K562 (cell line): ENCODE measurements at regions not wholly inside any gene's neighbourhood (a gene's known extent, or its start where the extent isn't known, plus 50 kb on each side); places are given as distances from the start of the nearest gene placed in this dataset.

Source experiments
- CEBPG ChIP-seq, 3 experiments: fragments of 200-800 bp in 1 of 3; sonication (Bioruptor generic) in 1 of 3; sonication (generic) in 1 of 3; formaldehyde crosslinking in 1 of 3; IDR thresholded peaks in 2 of 3; conservative IDR thresholded peaks in 1 of 3; 2 replicates each; pipeline versions ENCODE4 v1.6.1 to v1.8.0; 2016 to 2022; ENCODE audit warnings: missing compliant biosample characterization in 2 of 3, missing genetic modification characterization in 2 of 3, mild to moderate bottlenecking in 1 of 3, missing genetic modification reagents in 1 of 3
- CHD1 ChIP-seq: fragments of 200-600 bp; sonication (generic); IDR thresholded peaks from one replicate; pipeline ENCODE4 v1.6.1; 2012; ENCODE audit warnings: mild to moderate bottlenecking, moderate library complexity, low read length, inconsistent platforms
- MCM5 ChIP-seq: fragments of 450-650 bp; IDR thresholded peaks from 2 replicates; pipeline ENCODE4 v1.6.1; 2016; ENCODE audit warnings: low read depth
- PML ChIP-seq: IDR thresholded peaks from 2 replicates; pipeline ENCODE4 v1.6.1; 2012; ENCODE audit warnings: low read length, inconsistent platforms
- ZNF282 ChIP-seq: sonication (generic); formaldehyde crosslinking; IDR thresholded peaks from 2 replicates; pipeline ENCODE4 v1.8.1; 2023; ENCODE audit warnings: missing genetic modification reagents
- ZNF668 ChIP-seq: fragments of 250-450 bp; sonication (Bioruptor Pico); IDR thresholded peaks from 2 replicates; pipeline ENCODE4 v1.8.0; 2022; ENCODE audit warnings: mild to moderate bottlenecking, inconsistent platforms
- ZNF778 ChIP-seq: fragments of 450-650 bp; formaldehyde crosslinking; IDR thresholded peaks from 2 replicates; pipeline ENCODE4 v1.4.0; 2020; ENCODE audit warnings: mild to moderate bottlenecking, moderate library complexity
- TF ChIP-seq, protein P1 (sequence below): fragments of 250-450 bp; sonication (Bioruptor Pico); IDR thresholded peaks from 2 replicates; pipeline ENCODE4 v1.4.0; 2020; ENCODE audit warnings: mild to moderate bottlenecking, moderate library complexity, borderline replicate concordance
- TF ChIP-seq, protein P2 (sequence below): fragments of 450-650 bp; formaldehyde crosslinking; IDR thresholded peaks from 2 replicates; pipeline ENCODE4 v1.4.0; 2022; ENCODE audit warnings: missing genetic modification characterization
- TF ChIP-seq, protein P3 (sequence below): IDR thresholded peaks from 2 replicates; pipeline ENCODE4 v1.6.1; 2011; ENCODE audit not compliant: insufficient read length; ENCODE audit errors: extremely low read depth
- TF ChIP-seq, protein P4 (sequence below), 2 experiments: fragments of 450-650 bp; conservative IDR thresholded peaks; 2 replicates each; pipeline ENCODE4 v1.6.1; 2017; ENCODE audit warnings: mild to moderate bottlenecking in 2 of 2, moderate library complexity in 2 of 2
- TF ChIP-seq, protein P5 (sequence below): fragments of 250-450 bp; sonication (Bioruptor Pico); IDR thresholded peaks from 2 replicates; pipeline ENCODE4 v1.8.0; 2021; ENCODE audit warnings: moderate library complexity, mild to moderate bottlenecking, inconsistent platforms
- TF ChIP-seq, protein P6 (sequence below), 2 experiments: fragments of 450-650 bp in 1 of 2; sonication (generic) in 1 of 2; formaldehyde crosslinking in 1 of 2; IDR thresholded peaks in 1 of 2; conservative IDR thresholded peaks in 1 of 2; 2 replicates each; pipeline versions ENCODE4 v1.6.1 to v1.8.1; 2016 to 2023; ENCODE audit warnings: mild to moderate bottlenecking in 2 of 2, moderate library complexity in 2 of 2, inconsistent platforms in 1 of 2, missing genetic modification reagents in 1 of 2
- TF ChIP-seq, protein P7 (sequence below): fragments of 450-650 bp; formaldehyde crosslinking; IDR thresholded peaks from 2 replicates; pipeline ENCODE4 v1.4.0; 2020; ENCODE audit warnings: mild to moderate bottlenecking, moderate library complexity

DNA sequence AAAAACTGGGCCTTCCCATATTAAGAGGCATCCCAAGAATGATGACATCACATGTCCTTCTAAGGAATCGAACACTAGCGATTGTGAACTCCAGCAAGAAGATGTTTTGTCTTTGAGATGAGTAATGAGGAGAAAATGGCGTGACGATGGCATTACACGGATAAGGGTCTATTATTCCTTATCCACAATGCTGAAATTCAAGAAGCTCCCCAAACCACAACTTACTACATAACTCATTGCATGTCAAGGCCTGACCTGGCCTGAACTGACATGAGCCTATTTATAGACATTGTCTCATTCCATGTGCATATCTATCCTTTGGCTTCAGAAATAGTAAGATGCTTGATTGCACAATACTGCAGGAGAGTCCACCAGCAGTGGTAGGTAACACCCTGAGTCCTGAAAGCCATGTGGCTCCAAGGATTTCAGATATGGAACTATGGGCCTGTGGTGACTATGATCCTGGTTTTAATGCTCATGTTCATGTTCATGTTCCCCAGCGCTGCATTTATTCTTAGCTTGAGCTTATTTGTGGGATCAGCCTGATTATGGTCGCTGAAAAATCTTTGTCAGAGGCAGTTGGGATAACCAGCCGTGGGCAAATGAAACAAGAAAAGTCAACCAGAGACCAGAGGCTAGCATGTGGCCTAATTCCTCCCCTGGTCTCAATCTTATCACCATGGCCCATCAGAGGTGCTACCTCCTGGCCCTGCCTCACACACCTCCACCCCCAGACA is 183.2 kb upstream of the JARID2 start (continued):
- TF ChIP-seq, protein P1, sequence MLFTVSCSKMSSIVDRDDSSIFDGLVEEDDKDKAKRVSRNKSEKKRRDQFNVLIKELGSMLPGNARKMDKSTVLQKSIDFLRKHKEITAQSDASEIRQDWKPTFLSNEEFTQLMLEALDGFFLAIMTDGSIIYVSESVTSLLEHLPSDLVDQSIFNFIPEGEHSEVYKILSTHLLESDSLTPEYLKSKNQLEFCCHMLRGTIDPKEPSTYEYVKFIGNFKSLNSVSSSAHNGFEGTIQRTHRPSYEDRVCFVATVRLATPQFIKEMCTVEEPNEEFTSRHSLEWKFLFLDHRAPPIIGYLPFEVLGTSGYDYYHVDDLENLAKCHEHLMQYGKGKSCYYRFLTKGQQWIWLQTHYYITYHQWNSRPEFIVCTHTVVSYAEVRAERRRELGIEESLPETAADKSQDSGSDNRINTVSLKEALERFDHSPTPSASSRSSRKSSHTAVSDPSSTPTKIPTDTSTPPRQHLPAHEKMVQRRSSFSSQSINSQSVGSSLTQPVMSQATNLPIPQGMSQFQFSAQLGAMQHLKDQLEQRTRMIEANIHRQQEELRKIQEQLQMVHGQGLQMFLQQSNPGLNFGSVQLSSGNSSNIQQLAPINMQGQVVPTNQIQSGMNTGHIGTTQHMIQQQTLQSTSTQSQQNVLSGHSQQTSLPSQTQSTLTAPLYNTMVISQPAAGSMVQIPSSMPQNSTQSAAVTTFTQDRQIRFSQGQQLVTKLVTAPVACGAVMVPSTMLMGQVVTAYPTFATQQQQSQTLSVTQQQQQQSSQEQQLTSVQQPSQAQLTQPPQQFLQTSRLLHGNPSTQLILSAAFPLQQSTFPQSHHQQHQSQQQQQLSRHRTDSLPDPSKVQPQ = peak; percentile 20; the same call in 1 of the 2 replicates
- TF ChIP-seq, protein P2, sequence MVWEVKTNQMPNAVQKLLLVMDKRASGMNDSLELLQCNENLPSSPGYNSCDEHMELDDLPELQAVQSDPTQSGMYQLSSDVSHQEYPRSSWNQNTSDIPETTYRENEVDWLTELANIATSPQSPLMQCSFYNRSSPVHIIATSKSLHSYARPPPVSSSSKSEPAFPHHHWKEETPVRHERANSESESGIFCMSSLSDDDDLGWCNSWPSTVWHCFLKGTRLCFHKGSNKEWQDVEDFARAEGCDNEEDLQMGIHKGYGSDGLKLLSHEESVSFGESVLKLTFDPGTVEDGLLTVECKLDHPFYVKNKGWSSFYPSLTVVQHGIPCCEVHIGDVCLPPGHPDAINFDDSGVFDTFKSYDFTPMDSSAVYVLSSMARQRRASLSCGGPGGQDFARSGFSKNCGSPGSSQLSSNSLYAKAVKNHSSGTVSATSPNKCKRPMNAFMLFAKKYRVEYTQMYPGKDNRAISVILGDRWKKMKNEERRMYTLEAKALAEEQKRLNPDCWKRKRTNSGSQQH (CRISPR knock-in tag) = no peak
- TF ChIP-seq, protein P3, sequence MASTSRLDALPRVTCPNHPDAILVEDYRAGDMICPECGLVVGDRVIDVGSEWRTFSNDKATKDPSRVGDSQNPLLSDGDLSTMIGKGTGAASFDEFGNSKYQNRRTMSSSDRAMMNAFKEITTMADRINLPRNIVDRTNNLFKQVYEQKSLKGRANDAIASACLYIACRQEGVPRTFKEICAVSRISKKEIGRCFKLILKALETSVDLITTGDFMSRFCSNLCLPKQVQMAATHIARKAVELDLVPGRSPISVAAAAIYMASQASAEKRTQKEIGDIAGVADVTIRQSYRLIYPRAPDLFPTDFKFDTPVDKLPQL = no peak
- TF ChIP-seq, protein P4, sequence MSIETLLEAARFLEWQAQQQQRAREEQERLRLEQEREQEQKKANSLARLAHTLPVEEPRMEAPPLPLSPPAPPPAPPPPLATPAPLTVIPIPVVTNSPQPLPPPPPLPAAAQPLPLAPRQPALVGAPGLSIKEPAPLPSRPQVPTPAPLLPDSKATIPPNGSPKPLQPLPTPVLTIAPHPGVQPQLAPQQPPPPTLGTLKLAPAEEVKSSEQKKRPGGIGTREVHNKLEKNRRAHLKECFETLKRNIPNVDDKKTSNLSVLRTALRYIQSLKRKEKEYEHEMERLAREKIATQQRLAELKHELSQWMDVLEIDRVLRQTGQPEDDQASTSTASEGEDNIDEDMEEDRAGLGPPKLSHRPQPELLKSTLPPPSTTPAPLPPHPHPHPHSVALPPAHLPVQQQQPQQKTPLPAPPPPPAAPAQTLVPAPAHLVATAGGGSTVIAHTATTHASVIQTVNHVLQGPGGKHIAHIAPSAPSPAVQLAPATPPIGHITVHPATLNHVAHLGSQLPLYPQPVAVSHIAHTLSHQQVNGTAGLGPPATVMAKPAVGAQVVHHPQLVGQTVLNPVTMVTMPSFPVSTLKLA (conservative IDR thresholded peaks at IDR 0.05) = peak; percentile 77 to 86
- TF ChIP-seq ZNF778 (CRISPR knock-in tag) = no peak
- TF ChIP-seq, protein P5, sequence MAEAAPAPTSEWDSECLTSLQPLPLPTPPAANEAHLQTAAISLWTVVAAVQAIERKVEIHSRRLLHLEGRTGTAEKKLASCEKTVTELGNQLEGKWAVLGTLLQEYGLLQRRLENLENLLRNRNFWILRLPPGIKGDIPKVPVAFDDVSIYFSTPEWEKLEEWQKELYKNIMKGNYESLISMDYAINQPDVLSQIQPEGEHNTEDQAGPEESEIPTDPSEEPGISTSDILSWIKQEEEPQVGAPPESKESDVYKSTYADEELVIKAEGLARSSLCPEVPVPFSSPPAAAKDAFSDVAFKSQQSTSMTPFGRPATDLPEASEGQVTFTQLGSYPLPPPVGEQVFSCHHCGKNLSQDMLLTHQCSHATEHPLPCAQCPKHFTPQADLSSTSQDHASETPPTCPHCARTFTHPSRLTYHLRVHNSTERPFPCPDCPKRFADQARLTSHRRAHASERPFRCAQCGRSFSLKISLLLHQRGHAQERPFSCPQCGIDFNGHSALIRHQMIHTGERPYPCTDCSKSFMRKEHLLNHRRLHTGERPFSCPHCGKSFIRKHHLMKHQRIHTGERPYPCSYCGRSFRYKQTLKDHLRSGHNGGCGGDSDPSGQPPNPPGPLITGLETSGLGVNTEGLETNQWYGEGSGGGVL (CRISPR knock-in tag) = no peak
- no peak for TF ChIP-seq CHD1
- TF ChIP-seq, protein P6, sequence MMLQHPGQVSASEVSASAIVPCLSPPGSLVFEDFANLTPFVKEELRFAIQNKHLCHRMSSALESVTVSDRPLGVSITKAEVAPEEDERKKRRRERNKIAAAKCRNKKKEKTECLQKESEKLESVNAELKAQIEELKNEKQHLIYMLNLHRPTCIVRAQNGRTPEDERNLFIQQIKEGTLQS (IDR thresholded peaks at IDR 0.05) = peak; percentile 97
- TF ChIP-seq, protein P6 (CRISPR knock-in tag; conservative IDR thresholded peaks at IDR 0.05) = peak; percentile 97
- TF ChIP-seq CEBPG (CRISPR knock-in tag; IDR thresholded peaks at IDR 0.05) = peak; percentile 100
- TF ChIP-seq CEBPG (tag; conservative IDR thresholded peaks at IDR 0.05 in 1 of 2, IDR thresholded peaks at IDR 0.05 in 1 of 2) = peak; percentile 100
- no peak for TF ChIP-seq MCM5
- TF ChIP-seq PML = peak; percentile 80; the same call in 1 of the 2 replicates
- TF ChIP-seq ZNF668 (CRISPR knock-in tag) = no peak
- no peak for TF ChIP-seq ZNF282 (CRISPR knock-in tag)
- TF ChIP-seq, protein P7, sequence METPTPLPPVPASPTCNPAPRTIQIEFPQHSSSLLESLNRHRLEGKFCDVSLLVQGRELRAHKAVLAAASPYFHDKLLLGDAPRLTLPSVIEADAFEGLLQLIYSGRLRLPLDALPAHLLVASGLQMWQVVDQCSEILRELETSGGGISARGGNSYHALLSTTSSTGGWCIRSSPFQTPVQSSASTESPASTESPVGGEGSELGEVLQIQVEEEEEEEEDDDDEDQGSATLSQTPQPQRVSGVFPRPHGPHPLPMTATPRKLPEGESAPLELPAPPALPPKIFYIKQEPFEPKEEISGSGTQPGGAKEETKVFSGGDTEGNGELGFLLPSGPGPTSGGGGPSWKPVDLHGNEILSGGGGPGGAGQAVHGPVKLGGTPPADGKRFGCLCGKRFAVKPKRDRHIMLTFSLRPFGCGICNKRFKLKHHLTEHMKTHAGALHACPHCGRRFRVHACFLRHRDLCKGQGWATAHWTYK (CRISPR knock-in tag) = peak; percentile 84; the same call in 1 of the 2 replicates
